ENCODE measurements at regions not wholly inside any gene's neighbourhood (a gene's known extent, or its start where the extent isn't known, plus 50 kb on each side); places are given as distances from the start of the nearest gene placed in this dataset.

GRCh38 chr3:99542767-99543518 is 95.5 kb upstream of the COL8A1 start:
- no peak overlapping the region for H3K27ac ChIP-seq
- H3K4me1 ChIP-seq, result peaks cover 6 to 28% (median 15%) of the 10 kb centered on the region in 4 donors
- TF ChIP-seq, protein P1, sequence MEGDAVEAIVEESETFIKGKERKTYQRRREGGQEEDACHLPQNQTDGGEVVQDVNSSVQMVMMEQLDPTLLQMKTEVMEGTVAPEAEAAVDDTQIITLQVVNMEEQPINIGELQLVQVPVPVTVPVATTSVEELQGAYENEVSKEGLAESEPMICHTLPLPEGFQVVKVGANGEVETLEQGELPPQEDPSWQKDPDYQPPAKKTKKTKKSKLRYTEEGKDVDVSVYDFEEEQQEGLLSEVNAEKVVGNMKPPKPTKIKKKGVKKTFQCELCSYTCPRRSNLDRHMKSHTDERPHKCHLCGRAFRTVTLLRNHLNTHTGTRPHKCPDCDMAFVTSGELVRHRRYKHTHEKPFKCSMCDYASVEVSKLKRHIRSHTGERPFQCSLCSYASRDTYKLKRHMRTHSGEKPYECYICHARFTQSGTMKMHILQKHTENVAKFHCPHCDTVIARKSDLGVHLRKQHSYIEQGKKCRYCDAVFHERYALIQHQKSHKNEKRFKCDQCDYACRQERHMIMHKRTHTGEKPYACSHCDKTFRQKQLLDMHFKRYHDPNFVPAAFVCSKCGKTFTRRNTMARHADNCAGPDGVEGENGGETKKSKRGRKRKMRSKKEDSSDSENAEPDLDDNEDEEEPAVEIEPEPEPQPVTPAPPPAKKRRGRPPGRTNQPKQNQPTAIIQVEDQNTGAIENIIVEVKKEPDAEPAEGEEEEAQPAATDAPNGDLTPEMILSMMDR (IDR thresholded peaks at IDR 0.05), result no peak
- TF ChIP-seq POLR2A (IDR thresholded peaks at IDR 0.05), result no peak
- TF ChIP-seq EP300 (IDR thresholded peaks at IDR 0.05), result no peak
- WGBS, 5 donors, result 61 to 69% (median 65%) methylated on average over 4 of the region's 4 CpGs
- no peaks in the 10 kb centered on the region for H3K9me3 ChIP-seq
- no peaks in the 10 kb centered on the region for H3K27me3 ChIP-seq
- no peaks in the 10 kb centered on the region for H3K36me3 ChIP-seq
- DNase-seq, result no peak
- no peak overlapping the region for H3K4me3 ChIP-seq
- intact Hi-C loops (cut with DNase I; ENCODE audit: low total_unique reads), result no loop called here

GRCh38 chr3:99541181-99541580 is 97.2 kb upstream of the COL8A1 start:
- Histone ChIP-seq H3K9me3 (no peaks in the 10 kb centered on the region), H3K4me3 (no peak overlapping the region), H3K4me1 (peaks cover 6 to 28% (median 15%) of the 10 kb centered on the region in 4 donors), H3K27me3 (no peaks in the 10 kb centered on the region), H3K27ac (no peak overlapping the region), H3K36me3 (no peaks in the 10 kb centered on the region)
- TF ChIP-seq EP300 (IDR thresholded peaks at IDR 0.05), result no peak
- TF ChIP-seq, protein P1 (IDR thresholded peaks at IDR 0.05), result no peak
- no peak for TF ChIP-seq POLR2AphosphoS5 (IDR thresholded peaks at IDR 0.05)
- TF ChIP-seq POLR2A (IDR thresholded peaks at IDR 0.05), result no peak
- intact Hi-C loops (cut with DNase I; ENCODE audit: low total_unique reads), result no loop called here
- 78 to 96% (median 78%) methylated on average over 1 of the region's 1 CpG for WGBS, 5 donors
- no peak for DNase-seq

DNA sequence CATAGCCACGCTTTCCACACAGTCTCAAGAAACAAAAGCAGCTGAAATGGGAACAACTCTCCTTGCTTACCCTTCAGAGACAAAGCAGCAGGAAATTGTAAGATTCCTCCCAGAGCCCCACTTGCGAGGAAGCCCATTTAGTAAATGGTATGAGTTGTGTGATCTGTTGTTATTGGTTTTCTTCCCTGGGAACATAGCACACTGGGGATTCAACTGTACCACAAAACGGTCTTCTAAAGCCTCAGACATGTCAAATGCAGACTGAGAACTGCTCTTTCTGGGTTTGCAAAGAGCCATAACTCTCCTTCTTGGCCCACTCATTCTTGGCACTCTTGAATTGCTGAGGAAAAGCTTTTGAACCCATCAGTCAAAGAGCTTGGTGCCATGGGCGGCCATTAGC is 101.0 kb upstream of the COL8A1 start:
- intact Hi-C loops (cut with DNase I; ENCODE audit: low total_unique reads), result no loop called here
- 62 to 77% (median 66%) methylated on average over 4 of the region's 4 CpGs for WGBS, 5 donors
- no peak for DNase-seq

DNA sequence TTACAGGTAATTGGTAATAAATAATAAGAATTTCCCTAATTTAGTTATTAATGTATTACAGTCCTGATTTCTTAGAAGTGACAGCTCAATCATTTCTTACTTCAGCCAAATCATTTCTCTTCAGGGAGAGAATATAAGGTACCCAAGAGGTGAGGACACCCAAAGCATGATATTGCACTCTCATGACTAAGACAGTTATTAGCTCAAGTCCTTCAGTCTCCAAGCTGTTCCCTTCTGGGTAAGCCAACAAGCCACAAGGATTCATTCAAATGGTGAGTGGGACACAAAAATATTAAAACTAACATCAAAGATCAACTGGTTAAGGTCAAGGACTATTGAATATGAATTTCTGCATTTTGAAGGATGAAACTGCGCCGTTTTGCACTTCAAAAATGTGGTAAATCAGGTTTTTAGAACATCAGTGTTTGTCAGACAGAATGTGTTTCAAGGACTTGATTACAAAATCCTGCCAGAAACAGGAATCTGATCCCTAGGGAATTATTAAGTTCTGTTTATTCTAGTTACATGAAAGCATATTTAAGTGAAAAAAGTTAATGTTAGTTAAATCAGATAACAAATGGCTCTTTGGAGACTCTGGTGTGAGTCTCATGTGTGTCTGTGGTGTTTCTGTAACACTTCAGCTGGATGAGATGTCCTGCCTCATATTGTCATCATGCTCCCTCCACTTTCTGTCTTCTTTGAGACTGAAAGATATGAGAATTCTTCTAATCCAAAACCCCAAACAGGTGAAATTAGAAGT is 101.7 kb upstream of the COL8A1 start:
- intact Hi-C loops (cut with DNase I; ENCODE audit: low total_unique reads), result no loop called here
- H3K36me3 ChIP-seq, result no peaks in the 10 kb centered on the region
- H3K27ac ChIP-seq, result no peak overlapping the region
- no peaks in the 10 kb centered on the region for H3K9me3 ChIP-seq
- no peaks in the 10 kb centered on the region for H3K4me1 ChIP-seq
- H3K27me3 ChIP-seq, result no peaks in the 10 kb centered on the region
- peak in 1 of 2 donors; percentile 6 for DNase-seq
- WGBS, 5 donors, result 51 to 74% (median 61%) methylated on average over 2 of the region's 2 CpGs
- no peak overlapping the region for H3K4me3 ChIP-seq
- TF ChIP-seq EP300 (IDR thresholded peaks at IDR 0.05) (no peak), POLR2A (IDR thresholded peaks at IDR 0.05) (no peak), POLR2AphosphoS5 (IDR thresholded peaks at IDR 0.05) (no peak)
- TF ChIP-seq, protein P1 (IDR thresholded peaks at IDR 0.05), result no peak

More for the DNA sequence above, 101.0 kb upstream of the COL8A1 start:
- no peak for TF ChIP-seq EP300 (IDR thresholded peaks at IDR 0.05)
- TF ChIP-seq, protein P1 (IDR thresholded peaks at IDR 0.05), result no peak
- no peak overlapping the region for H3K4me3 ChIP-seq
- no peak overlapping the region for H3K27ac ChIP-seq
- no peaks in the 10 kb centered on the region for H3K36me3 ChIP-seq
- H3K27me3 ChIP-seq, result no peaks in the 10 kb centered on the region
- no peaks in the 10 kb centered on the region for H3K4me1 ChIP-seq
- H3K9me3 ChIP-seq, result no peaks in the 10 kb centered on the region

Data from stomach (tissue), 8 donors.